Progenitor cell of endocrine pancreas (in vitro differentiated cells): ENCODE measurements at regions not wholly inside any gene's neighbourhood (a gene's known extent, or its start where the extent isn't known, plus 50 kb on each side); places are given as distances from the start of the nearest gene placed in this dataset.

Experiments used
- DNase-seq: peaks from one replicate; pipeline ENCODE4 v3.0.0; 2021; ENCODE audit warnings: low spot score; ENCODE audit not compliant: unreplicated experiment
- H3K27ac Mint-ChIP-seq: 2 replicates; pipeline ENCODE4 v1.8.0; 2021; ENCODE audit warnings: mild to moderate bottlenecking, moderate library complexity, mixed read lengths
- H3K27me3 Mint-ChIP-seq: 2 replicates; pipeline ENCODE4 v1.8.0; 2021; ENCODE audit warnings: mixed read lengths
- H3K36me3 Mint-ChIP-seq: 2 replicates; pipeline ENCODE4 v1.8.0; 2022; ENCODE audit warnings: mixed read lengths; ENCODE audit not compliant: insufficient read depth
- H3K4me1 Mint-ChIP-seq: 2 replicates; pipeline ENCODE4 v1.8.0; 2021; ENCODE audit warnings: low read depth, mixed read lengths
- H3K4me3 Mint-ChIP-seq: 2 replicates; pipeline ENCODE4 v1.8.0; 2021; ENCODE audit warnings: low read depth, mild to moderate bottlenecking, moderate library complexity, mixed read lengths
- H3K9me3 Mint-ChIP-seq: 2 replicates; pipeline ENCODE4 v1.8.0; 2021; ENCODE audit warnings: low read depth, mixed read lengths
- CTCF ChIP-seq: fragments of 200-600 bp; sonication (generic); IDR thresholded peaks from one replicate; pipeline ENCODE4 v1.5.0; 2021; ENCODE audit warnings: antibody characterized with exemption, mild to moderate bottlenecking; ENCODE audit not compliant: unreplicated experiment

- peak overlapping the region; percentile 73 for H3K27ac Mint-ChIP-seq
- TF ChIP-seq CTCF = no peak
- no peaks in the 10 kb centered on the region for H3K27me3 Mint-ChIP-seq
- no peak overlapping the region for H3K4me3 Mint-ChIP-seq
- peaks cover 14% of the 10 kb centered on the region for H3K4me1 Mint-ChIP-seq
- no peak for DNase-seq
- no peaks in the 10 kb centered on the region for H3K36me3 Mint-ChIP-seq
- no peaks in the 10 kb centered on the region for H3K9me3 Mint-ChIP-seq
Measured at GRCh38 chr6:56759521-56759920, 116.8 kb upstream of the DST start.

GRCh38 chr6:56758553-56758952 lies 115.9 kb upstream of the DST start:
- no peaks in the 10 kb centered on the region for H3K27me3 Mint-ChIP-seq
- H3K36me3 Mint-ChIP-seq = no peaks in the 10 kb centered on the region
- H3K9me3 Mint-ChIP-seq = no peaks in the 10 kb centered on the region
- H3K4me1 Mint-ChIP-seq = peaks cover 12% of the 10 kb centered on the region
- no peak for TF ChIP-seq CTCF
- no peak for DNase-seq
- H3K27ac Mint-ChIP-seq = no peak overlapping the region
- no peak overlapping the region for H3K4me3 Mint-ChIP-seq

DNA sequence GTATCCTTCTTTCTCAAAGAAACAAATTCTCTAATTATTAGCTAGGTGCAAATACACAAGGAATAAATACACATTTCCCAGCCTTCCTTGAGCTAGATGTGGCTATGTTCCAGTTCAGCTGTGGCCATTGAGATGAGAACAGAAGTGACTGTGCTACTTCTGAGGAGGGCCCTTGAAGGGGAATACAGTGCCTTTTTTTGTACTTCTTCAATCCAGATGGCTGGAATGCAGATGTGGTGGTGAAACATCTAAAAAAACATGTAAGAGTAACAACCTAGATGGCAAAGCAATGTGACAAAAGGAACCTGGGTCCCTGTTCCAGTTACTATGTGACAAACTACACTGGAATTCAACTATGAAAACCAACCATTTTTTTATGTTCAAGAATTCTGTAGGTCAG lies 115.4 kb upstream of the DST start:
- Mint-ChIP-seq H3K27ac (no peak overlapping the region), H3K4me3 (no peak overlapping the region), H3K27me3 (no peaks in the 10 kb centered on the region), H3K4me1 (peaks cover 13% of the 10 kb centered on the region), H3K9me3 (no peaks in the 10 kb centered on the region), H3K36me3 (no peaks in the 10 kb centered on the region)
- no peak for TF ChIP-seq CTCF
- DNase-seq = no peak

DNA sequence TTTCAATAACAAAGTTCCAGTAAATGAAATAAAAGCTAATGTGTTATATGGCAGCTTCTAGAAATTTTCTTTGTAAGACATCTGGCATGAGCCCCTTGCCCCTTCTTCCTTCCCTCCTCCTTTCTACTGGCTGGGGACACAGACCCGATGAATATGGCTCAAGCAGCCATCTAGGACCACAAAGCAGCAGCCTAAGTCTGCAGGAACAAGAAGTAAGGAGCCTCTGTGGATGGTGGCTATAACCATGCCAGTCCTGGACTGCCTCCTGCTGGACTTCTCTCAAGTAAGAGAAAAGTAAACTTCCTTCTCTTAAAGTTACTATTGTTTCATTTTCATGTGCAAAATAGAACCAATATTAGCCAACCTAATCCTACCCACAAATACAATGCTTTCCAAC lies 114.9 kb upstream of the DST start:
- peaks cover 13% of the 10 kb centered on the region for H3K4me1 Mint-ChIP-seq

DNA sequence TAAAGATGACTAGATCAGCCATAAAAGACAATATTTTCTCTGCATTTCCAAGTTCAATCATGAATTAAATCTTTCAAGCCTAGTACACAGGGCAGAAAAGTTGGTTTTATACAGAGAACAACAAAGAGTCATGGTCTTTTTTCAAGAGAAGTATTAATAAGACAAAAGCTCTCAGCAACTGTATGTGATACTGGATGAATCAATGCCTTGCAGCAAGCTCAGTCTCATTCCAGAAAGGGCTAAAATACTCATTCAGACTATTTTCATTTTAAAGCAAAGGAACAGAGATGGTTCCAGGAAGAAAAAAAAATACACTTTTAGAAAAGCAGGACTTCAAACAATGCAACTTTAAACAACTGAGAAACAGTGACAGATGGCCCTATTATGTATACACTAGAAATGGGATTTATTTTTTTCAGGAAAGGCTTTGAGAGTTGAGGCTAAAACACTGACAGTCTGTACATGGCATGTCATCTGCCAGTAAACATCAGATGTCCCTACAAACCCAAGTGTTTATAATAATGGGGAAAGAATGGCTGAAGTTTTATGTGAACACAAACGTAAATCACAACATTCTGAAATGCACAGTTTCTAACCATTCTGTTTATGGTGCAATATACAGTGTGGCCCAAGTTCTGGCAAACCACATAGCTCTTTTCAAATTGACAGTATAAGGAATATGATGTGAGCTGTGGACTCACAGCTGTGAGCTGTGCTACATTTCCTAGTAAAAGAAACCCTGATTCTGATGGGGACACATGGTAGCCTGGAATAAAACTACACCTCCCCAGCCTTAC lies 114.3 kb upstream of the DST start:
- no peaks in the 10 kb centered on the region for H3K27me3 Mint-ChIP-seq
- H3K36me3 Mint-ChIP-seq = no peaks in the 10 kb centered on the region
- H3K4me3 Mint-ChIP-seq = no peak overlapping the region
- H3K27ac Mint-ChIP-seq = no peak overlapping the region
- H3K4me1 Mint-ChIP-seq = peaks cover 15% of the 10 kb centered on the region
- DNase-seq = no peak
- TF ChIP-seq CTCF = no peak
- no peaks in the 10 kb centered on the region for H3K9me3 Mint-ChIP-seq

More for the DNA sequence above, 114.9 kb upstream of the DST start:
- peak; percentile 57 for TF ChIP-seq CTCF
- H3K4me3 Mint-ChIP-seq = no peak overlapping the region
- no peaks in the 10 kb centered on the region for H3K27me3 Mint-ChIP-seq
- peak overlapping the region; percentile 25 for H3K27ac Mint-ChIP-seq
- DNase-seq = no peak
- H3K36me3 Mint-ChIP-seq = no peaks in the 10 kb centered on the region
- no peaks in the 10 kb centered on the region for H3K9me3 Mint-ChIP-seq
